Adrenal gland (tissue), 5 donors: ENCODE measurements at regions not wholly inside any gene's neighbourhood (a gene's known extent, or its start where the extent isn't known, plus 50 kb on each side); places are given as distances from the start of the nearest gene placed in this dataset.

Experiments
- CTCF ChIP-seq, 6 experiments: fragments of 450-650 bp in 4 of 6; fragments of 200-600 bp in 2 of 6; sonication (generic) in 1 of 6; IDR thresholded peaks; 1 replicate in 5 of 6; 2 replicates in 1 of 6; pipeline versions ENCODE4 v1.5.1 to v1.8.0; 2016 to 2021; ENCODE audit warnings: antibody characterized with exemption in 6 of 6, mild to moderate bottlenecking in 2 of 6, moderate library complexity in 1 of 6
- POLR2A ChIP-seq, 2 donors: fragments of 450-650 bp; IDR thresholded peaks; one replicate each; pipeline ENCODE4 v1.6.1; 2017; ENCODE audit warnings: antibody characterized with exemption in 2 of 2, mild to moderate bottlenecking in 2 of 2, moderate library complexity in 1 of 2
- donor health status: DM: no; HTN: no; CAD: no.

- TF ChIP-seq CTCF (IDR thresholded peaks at IDR 0.05) (no peak), POLR2A (IDR thresholded peaks at IDR 0.05) (no peak)
Observed at GRCh38 chr2:123153041-123153440, 872.0 kb upstream of the CNTNAP5 start.
